Activated CD4-positive, alpha-beta T cell treated with anti-CD3 and anti-CD28 coated beads for 48 hours (primary cell): ENCODE measurements at regions not wholly inside any gene's neighbourhood (a gene's known extent, or its start where the extent isn't known, plus 50 kb on each side); places are given as distances from the start of the nearest gene placed in this dataset.
A peak's percentile ranks its signal among the peaks of the same experiment; 100 is the strongest.

Experiments
- DNase-seq: peaks from one replicate; pipeline ENCODE4 v3.0.0-alpha.2; 2020

DNA sequence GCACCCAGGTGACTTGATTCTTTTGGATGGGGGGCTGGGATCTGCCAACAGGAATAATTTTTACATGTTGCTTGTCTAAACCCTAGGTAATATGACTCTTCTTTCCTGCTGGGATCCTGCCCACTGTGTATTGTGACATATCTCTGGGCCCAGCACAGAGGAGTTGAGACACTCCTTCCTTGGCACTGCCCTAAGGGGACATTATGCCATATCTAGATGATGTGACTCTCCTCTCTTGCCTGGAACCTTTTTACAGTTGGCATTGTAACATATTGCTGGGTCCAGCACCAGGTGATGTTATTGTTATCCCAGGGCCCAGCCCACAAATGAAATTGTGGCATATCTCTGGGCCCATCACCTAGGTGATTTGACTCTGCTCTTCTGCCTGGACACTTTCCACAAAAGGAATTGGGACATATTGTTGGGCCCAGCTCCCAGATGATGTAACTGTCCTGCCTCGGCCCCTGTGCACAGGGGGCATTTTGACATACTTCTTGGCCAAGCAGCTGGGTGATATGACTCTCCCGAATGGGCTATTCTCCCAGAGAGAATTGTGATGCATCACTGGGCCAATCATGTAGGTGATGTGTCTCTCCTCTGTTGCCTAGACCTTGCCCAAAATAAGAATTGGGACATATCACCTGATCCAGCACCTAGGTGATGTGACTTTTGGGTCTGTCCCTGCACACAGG lies 1837.7 kb downstream of the TP53TG3F start:
- DNase-seq, result no peak

DNA sequence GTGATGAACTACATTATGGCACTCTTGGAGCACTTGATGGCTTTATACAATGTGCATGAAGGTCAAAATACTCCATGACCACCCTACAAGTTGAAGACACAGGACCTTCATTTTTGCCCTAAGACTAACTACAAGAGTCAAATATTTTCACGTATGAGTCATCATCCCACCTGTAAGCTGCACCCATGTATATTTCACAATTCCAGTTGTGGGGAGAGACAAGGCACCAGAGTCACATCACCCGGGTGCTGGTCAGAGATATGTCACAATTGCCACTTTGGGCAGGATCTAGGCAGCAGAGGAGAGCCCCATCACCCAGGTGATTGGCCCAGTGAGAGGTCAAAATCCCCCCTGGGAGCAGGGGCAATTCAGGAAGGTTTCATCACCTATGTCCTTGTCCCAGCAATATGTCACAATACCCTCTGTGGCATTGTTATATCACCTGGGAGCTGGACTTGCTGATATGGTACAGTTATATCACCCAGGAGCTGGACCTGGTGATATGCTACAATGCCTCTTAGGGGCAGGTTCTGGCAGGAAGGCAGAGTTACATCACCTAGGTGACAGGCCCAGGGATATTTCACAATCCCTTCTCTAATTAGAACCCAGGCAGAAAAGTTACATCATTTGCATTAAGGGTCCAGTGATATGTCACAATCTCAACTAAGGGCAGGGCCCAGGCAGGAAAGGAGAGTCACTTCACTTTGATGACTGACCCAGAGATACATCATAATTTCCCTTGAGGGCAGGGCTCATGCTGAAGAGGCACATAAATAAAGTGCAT lies 1839.2 kb downstream of the TP53TG3F start:
- DNase-seq, result no peak

DNA sequence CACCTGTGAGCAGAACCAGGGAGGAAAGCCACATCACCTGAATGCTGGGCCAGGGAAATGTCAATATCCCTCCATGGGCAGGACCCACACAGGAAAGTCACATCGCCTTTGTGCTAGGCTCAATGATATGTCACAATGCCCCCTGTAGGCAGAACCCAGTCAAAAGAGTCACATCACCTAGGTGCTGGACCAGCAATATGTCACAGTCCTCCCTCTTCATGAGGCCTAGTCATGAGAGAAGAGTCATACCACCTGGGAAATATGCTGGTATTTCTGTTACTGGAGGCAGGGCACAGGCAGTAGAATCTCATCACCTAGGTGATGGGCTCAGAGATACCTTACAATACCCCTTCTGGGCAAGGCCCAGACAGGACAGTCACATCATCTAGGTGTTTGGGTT lies 1843.4 kb downstream of the TP53TG3F start:
- DNase-seq, result no peak

- DNase-seq, result no peak
These were observed 1846.1 kb downstream of the TP53TG3F start for GRCh38 chr16:35305476-35305875.

GRCh38 chr16:35306915-35307314 lies 1847.5 kb downstream of the TP53TG3F start:
- DNase-seq, result no peak

GRCh38 chr16:35308674-35309073 lies 1849.3 kb downstream of the TP53TG3F start:
- DNase-seq, result no peak

- DNase-seq, result no peak
These were observed 1851.6 kb downstream of the TP53TG3F start for GRCh38 chr16:35310999-35311398.

DNA sequence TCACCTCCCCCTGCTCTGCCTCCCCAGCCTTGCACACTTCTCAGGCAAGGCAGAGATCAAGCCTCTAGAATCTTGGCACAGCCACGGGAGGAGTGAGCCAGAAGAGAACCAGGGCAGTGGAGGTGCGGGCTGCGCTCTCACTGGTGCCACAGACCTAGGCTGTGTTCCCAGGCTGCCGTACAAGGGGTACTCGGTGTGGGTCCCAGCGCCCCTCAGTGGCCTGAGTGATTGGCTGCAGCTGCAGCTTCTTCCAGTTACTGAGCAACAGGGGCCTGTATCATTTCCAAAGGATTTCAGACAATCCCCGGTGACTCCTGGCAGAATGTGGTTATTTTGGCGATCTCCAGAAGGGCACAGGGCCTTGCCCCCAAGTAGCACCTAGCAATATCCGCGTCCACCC lies 1852.1 kb downstream of the TP53TG3F start:
- no peak for DNase-seq

DNA sequence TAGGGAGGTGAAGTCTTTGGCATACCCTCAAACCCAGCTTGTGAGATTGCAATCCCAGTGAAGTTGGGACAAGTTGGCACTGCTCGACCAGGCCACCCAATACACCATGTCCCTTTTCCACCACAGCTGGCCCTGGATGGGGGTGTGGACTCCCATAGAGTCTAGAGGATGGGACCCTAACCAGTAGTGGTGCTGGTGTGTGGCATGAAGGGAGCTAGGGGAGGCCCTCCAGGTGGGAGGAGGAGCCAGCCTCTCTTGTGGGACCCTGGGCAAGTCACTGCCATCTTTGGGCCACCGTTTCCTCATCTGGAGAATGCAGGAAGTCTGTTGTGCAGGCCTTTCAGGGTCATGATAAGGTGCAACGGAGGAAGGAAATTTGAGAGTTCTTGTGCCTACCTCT lies 1854.9 kb downstream of the TP53TG3F start:
- no peak for DNase-seq

GRCh38 chr16:35319536-35320192 lies 1860.3 kb downstream of the TP53TG3F start:
- no peak for DNase-seq

DNA sequence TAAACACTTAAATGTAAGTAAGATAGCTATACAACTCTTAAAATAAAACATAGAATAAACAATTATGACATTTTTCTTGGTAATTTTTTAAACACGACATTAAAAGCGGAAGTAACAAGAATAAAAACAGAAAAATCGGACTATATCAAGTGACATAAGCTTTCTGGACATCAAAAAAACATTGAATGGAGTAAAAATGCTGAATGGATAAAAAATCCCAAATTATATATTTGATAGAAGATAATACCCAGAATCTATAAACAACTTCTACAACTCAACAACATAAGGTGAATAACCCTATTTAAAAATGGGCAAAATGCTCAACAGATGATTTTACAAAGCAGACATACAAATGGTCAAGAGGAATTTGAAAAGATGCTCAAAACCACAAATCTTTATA lies 1866.5 kb downstream of the TP53TG3F start:
- DNase-seq, result no peak

- DNase-seq, result no peak
These were observed 1879.9 kb downstream of the TP53TG3F start for GRCh38 chr16:35339337-35339736.

GRCh38 chr16:35342012-35342411 lies 1882.6 kb downstream of the TP53TG3F start:
- DNase-seq, result no peak

- DNase-seq, result no peak
These were observed 1884.8 kb downstream of the TP53TG3F start for GRCh38 chr16:35344012-35344762.

DNA sequence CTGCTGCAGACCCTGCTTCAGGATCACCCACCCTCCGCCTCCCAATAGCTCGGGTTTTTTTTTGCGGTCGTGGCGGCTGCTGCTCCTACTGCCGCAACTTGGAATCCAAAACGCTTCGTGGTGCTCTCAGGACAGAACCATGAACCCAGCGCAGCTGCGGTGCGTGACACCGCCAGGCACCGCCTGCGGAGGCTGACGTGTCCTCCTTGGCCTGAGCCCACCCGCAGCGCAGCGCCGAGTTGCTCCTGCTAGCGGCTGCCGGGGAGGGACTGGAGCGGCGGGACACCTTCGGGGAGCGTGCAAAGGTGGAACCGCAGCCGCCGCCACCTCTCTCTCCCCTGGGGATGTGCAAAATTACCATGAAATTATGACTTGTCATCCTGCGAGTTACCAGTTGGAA lies 1893.0 kb downstream of the TP53TG3F start:
- no peak for DNase-seq

DNA sequence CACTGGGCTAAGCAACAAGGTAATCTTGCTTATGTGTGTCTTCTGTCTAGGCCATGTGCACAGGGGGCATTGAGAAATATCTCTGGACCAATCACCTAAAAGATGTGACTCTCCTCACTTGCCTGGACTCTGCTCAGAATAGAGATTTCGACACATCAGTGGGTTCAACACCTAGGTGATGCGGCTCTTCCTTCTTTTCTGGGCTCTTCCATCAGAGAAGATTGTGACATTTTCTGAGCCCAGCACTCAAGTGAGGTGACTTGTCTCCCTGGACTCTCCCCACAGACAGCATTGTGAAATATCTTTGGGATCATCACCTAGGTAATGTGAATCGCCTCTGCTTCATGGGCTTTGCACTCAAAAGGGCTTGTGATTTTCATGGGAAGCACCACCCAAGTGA lies 1904.1 kb downstream of the TP53TG3F start:
- no peak for DNase-seq

DNA sequence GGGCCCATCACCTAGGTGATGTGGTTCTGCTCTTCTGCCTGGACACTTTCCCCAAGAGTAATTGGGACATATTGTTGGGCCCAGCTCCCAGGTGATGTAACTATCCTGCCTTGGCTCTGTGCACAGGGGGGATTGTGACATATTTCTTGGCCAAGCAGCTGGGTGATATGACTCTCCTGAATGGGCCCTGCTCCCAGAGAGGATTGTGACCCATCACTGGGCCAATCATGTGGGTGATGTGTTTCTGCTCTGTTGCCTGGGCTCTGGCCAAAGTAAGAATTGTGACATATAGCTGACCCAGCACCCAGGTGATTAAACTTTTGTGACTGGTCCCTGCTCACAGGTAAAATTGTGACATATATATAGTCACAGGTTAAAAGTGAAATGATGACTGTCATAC lies 1904.9 kb downstream of the TP53TG3F start:
- DNase-seq, result no peak

DNA sequence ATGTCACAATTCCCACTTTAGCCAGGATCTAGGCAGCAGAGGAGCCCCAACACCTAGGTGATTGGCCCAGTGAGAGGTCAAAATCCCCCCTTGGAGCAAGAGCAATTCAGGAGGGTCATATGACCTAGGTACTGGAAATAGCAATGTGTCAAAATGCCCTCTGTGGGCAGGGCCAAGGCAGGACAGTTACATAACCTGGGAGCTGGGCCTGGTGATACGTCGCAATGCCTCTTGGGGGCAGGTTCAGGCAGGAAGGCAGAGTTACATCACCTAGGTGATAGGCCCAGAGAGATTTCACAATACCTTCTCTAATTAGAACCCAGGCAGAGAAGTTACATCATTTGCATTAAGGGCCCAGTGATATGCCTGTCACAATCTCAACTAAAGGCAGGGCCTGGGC lies 1906.3 kb downstream of the TP53TG3F start:
- DNase-seq, result no peak

- DNase-seq, result no peak
These were observed 1911.2 kb downstream of the TP53TG3F start for GRCh38 chr16:35370617-35371016.

- no peak for DNase-seq
These were observed 1917.7 kb downstream of the TP53TG3F start for GRCh38 chr16:35377142-35377541.

DNA sequence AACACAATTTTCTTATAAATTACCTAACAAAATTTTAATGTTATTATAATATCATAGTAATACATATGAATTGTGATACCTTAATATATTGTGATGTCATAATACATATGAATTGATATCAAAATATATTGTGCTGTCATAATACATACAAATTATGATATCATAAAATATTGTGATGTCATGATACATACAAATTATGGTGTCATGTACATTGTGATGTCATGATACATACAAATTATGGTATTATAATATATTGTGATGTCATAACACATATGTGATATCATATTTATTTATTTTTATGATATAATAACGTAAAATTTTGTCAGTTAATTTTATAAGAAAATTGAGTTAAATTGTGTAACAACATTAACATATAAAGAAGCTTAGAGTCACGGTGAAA lies 1927.2 kb downstream of the TP53TG3F start:
- no peak for DNase-seq

GRCh38 chr16:35391328-35391727 lies 1931.9 kb downstream of the TP53TG3F start:
- peak; percentile 48 for DNase-seq

- DNase-seq, result no peak
These were observed 1938.8 kb downstream of the TP53TG3F start for GRCh38 chr16:35398180-35398579.
